ENCODE measurements at regions not wholly inside any gene's neighbourhood (a gene's known extent, or its start where the extent isn't known, plus 50 kb on each side); places are given as distances from the start of the nearest gene placed in this dataset.

- no peak for TF ChIP-seq CTCF (IDR thresholded peaks at IDR 0.05)
- TF ChIP-seq MYC (IDR thresholded peaks at IDR 0.05; ENCODE audit: borderline replicate concordance, low read length), result no peak
- no peak for TF ChIP-seq EP300 (IDR thresholded peaks at IDR 0.05)
- no peak for TF ChIP-seq ESRRA (IDR thresholded peaks at IDR 0.05; ENCODE audit: borderline replicate concordance, low read length)
- TF ChIP-seq ELK1 (IDR thresholded peaks at IDR 0.05; ENCODE audit: low read depth, low read length), result no peak
- no peak for TF ChIP-seq RAD21 (conservative IDR thresholded peaks at IDR 0.05 in 1 of 2, IDR thresholded peaks at IDR 0.05 in 1 of 2)
- TF ChIP-seq SMC3 (IDR thresholded peaks at IDR 0.05), result no peak
- TF ChIP-seq REST (IDR thresholded peaks at IDR 0.05), result no peak
- TF ChIP-seq MAX (IDR thresholded peaks at IDR 0.05), result no peak
- TF ChIP-seq PBX3 (IDR thresholded peaks at IDR 0.05), result no peak
Measured at GRCh38 chr11:11703885-11704284, 82.1 kb upstream of the GALNT18 start.

All from A549 (cell line).